ENCODE measurements at regions not wholly inside any gene's neighbourhood (a gene's known extent, or its start where the extent isn't known, plus 50 kb on each side); places are given as distances from the start of the nearest gene placed in this dataset.

DNA sequence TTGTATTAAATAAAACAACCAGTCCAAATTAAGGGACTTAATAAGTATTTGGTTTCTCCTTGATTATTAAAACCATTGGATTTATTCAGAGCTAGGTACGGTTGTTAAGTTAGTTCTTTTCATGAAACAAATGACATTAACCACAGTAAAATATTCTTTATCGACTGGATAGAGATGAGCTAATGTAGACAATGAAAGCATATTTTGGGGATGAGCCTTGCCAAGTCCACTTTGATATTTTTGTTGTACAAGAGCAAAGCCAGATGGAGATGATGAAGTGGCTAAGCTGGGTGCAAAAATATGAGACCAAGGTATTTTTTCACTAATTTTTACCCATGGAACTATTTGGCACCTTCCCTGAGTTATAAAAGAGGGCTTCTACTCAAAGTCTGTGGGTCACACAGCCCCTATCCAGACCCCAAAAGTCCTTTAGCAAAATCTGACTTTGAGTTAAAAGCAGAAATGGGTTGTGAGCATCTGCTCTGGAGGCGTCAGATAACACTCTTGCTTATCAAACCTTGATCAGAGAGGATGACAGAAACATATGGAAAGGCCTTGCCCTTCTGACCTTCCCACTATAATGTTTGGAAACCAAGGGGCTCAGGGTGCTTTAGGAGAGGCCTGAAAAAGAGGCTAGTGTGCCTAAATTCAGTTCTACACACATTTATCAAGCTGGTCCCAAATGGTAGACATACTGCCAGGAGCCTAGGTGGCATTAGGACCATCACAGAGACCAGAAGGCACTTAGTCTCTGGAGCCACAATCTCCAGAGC lies 456.8 kb downstream of the MTX2 start:
- CTCF ChIA-PET: interaction anchor here (1.2 kb wide), 1 partner anchor 20 kb away, joined by 4 read pairs; no protein-coding TSS in a partner anchor
- Histone ChIP-seq H3K36me3 (ENCODE audit: control insufficient read depth, insufficient read depth, low read length) (no peaks in the 10 kb centered on the region), H3K27me3 (ENCODE audit: control insufficient read depth, insufficient read depth, low read length) (no peaks in the 10 kb centered on the region), H3K4me3 (ENCODE audit: low read depth, low read length) (no peak overlapping the region)
- TF ChIP-seq, protein P1, sequence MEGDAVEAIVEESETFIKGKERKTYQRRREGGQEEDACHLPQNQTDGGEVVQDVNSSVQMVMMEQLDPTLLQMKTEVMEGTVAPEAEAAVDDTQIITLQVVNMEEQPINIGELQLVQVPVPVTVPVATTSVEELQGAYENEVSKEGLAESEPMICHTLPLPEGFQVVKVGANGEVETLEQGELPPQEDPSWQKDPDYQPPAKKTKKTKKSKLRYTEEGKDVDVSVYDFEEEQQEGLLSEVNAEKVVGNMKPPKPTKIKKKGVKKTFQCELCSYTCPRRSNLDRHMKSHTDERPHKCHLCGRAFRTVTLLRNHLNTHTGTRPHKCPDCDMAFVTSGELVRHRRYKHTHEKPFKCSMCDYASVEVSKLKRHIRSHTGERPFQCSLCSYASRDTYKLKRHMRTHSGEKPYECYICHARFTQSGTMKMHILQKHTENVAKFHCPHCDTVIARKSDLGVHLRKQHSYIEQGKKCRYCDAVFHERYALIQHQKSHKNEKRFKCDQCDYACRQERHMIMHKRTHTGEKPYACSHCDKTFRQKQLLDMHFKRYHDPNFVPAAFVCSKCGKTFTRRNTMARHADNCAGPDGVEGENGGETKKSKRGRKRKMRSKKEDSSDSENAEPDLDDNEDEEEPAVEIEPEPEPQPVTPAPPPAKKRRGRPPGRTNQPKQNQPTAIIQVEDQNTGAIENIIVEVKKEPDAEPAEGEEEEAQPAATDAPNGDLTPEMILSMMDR (IDR thresholded peaks at IDR 0.05; ENCODE audit: insufficient read depth, low read depth, low read length): no peak
- POLR2A ChIA-PET: no interaction called here
- no peak for DNase-seq (ENCODE audit: low read depth)

DNA sequence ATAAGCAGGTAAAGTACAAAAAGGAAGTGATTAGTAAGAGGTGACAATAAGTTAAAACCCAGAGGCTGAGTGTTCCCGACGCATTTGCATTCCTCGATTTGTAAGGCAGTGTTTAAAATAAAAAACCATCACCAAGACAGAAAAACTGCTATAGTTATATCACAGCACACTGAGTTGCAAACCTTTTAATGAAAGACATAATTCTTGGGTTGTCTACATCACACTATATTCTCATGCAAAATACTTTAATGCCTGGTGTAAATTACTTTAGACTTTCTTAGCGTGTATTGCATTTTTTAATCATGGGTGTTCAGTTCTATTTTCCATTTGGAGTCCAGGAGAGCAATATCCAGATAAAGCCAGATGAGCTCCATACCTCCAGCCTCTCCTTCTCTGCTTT lies 458.5 kb downstream of the MTX2 start:
- H3K4me3 ChIP-seq (ENCODE audit: low read depth, low read length): no peak overlapping the region
- ChIA-PET CTCF (no interaction called here), POLR2A (no interaction called here)
- TF ChIP-seq, protein P1 (IDR thresholded peaks at IDR 0.05; ENCODE audit: insufficient read depth, low read depth, low read length): no peak
- no peaks in the 10 kb centered on the region for H3K27me3 ChIP-seq (ENCODE audit: control insufficient read depth, insufficient read depth, low read length)
- DNase-seq (ENCODE audit: low read depth): no peak
- no peaks in the 10 kb centered on the region for H3K36me3 ChIP-seq (ENCODE audit: control insufficient read depth, insufficient read depth, low read length)

DNA sequence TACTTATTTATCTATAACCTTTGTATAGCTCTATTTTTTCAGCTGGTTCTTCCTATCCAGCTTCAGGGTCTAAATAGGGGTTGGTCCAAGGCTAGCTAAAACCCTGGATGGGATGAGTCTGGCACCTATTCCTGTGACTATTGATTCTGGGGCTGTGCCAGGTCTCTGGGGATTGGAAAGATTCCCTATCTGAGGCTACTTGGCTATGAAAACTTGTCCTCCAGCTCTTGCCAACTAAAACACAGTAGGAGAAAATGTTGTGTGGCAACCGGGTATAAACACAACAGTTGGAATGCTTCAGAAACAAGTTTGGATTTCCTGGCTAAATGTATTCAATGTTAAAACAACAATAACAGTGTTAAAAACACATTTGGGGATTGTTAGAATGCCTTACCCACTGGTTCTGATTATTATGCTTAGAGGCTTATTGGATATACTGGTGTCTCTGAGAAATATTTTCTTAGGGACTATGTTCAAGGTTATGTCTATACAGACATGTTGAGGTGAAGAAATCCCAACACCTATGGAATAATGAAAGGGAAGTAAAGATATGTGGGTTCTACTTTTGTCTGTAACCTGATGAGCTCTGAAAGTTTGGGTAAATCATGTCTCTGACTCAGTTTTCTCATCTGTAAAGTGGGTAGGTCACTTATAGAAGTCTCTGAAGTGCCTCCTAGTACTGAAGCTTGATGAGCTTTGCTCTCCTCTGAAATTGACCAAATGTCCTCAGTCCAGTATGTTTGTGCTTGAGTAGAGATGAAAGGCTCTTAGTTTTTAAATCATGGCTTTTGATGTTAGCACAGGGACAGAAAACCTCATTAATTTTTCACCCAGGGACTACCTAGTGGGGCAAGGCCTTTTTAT lies 460.7 kb downstream of the MTX2 start:
- TF ChIP-seq, protein P1 (IDR thresholded peaks at IDR 0.05; ENCODE audit: insufficient read depth, low read depth, low read length): no peak
- H3K36me3 ChIP-seq (ENCODE audit: control insufficient read depth, insufficient read depth, low read length): no peaks in the 10 kb centered on the region
- no peak overlapping the region for H3K4me3 ChIP-seq (ENCODE audit: low read depth, low read length)
- no peak for DNase-seq (ENCODE audit: low read depth)
- POLR2A ChIA-PET: no interaction called here
- CTCF ChIA-PET: no interaction called here
- no peaks in the 10 kb centered on the region for H3K27me3 ChIP-seq (ENCODE audit: control insufficient read depth, insufficient read depth, low read length)

DNA sequence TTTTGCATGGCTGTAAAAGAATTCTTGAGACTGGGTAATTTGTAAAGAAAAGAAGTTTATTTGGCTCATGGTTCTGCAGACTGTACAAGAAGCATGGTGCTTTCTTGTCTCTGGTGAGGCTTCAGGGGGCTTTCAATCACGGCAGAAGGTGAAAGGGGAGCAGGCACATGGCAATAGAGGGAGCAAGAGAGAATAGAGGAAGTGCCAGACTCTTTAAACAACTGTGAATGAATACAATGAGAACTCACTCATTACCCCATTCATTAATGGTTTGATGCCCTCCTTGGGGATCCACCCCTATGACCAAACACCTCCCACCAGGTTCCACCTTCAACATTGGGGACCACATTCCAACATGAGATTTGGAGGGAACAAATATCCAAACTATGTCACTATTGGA lies 463.5 kb downstream of the MTX2 start:
- Histone ChIP-seq H3K27me3 (ENCODE audit: control insufficient read depth, insufficient read depth, low read length) (no peaks in the 10 kb centered on the region), H3K4me3 (ENCODE audit: low read depth, low read length) (no peak overlapping the region), H3K36me3 (ENCODE audit: control insufficient read depth, insufficient read depth, low read length) (no peaks in the 10 kb centered on the region)
- ChIA-PET CTCF (no interaction called here), POLR2A (no interaction called here)
- TF ChIP-seq, protein P1 (IDR thresholded peaks at IDR 0.05; ENCODE audit: insufficient read depth, low read depth, low read length): no peak
- DNase-seq (ENCODE audit: low read depth): no peak

DNA sequence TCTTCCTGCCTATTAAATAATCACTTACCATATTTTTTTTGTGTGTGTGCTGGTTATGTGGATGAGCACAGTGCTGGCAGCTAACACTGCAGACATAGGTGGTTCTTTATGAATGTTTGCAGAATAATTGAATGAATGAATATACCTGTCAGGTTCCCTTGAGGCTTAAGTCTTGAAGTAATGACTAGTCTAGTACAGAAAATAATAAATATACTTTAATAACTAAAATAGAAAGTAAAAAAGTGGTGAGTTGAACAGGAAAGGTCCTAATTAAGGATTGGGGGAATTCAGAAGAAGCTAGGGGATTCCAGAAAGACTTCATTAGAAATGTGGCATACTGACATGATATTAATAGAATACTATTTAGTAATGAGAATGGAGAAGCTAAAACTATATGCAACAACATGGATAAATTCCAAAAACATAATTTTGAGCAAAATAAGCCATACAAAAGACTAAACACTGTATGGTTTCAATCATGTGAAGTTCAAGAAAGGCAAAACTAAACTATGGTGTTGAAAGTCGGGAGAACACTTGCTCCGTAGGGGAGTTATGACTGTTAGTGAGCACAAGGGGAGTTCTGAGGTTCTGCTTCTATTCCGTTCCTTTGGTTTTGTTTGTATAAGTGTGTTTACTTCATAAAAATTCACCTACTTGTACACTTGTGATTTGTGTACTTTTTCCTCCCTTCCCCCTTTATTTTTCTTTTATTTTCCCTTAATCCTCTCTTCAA lies 464.6 kb downstream of the MTX2 start:
- POLR2A ChIA-PET: no interaction called here
- H3K36me3 ChIP-seq (ENCODE audit: control insufficient read depth, insufficient read depth, low read length): no peaks in the 10 kb centered on the region
- no peak for DNase-seq (ENCODE audit: low read depth)
- no peaks in the 10 kb centered on the region for H3K27me3 ChIP-seq (ENCODE audit: control insufficient read depth, insufficient read depth, low read length)
- no peak overlapping the region for H3K4me3 ChIP-seq (ENCODE audit: low read depth, low read length)
- TF ChIP-seq, protein P1 (IDR thresholded peaks at IDR 0.05; ENCODE audit: insufficient read depth, low read depth, low read length): no peak
- CTCF ChIA-PET: no interaction called here
